B cell (primary cell): ENCODE measurements at regions not wholly inside any gene's neighbourhood (a gene's known extent, or its start where the extent isn't known, plus 50 kb on each side); places are given as distances from the start of the nearest gene placed in this dataset.

Experiments
- ATAC-seq: fragments of 200-7000 bp; cut with Tn5 transposase; one replicate; pipeline ENCODE4 v1.10.0; 2021; ENCODE audit warnings: low read depth, mild to moderate bottlenecking, moderate number of reproducible peaks, moderate library complexity
- CTCF ChIA-PET: fragments of 350-600 bp; sonication (Branson Sonifier 250); formaldehyde crosslinking; loops from one replicate; lab custom pipeline; 2021; ENCODE audit warnings: antibody characterized with exemption, inconsistent platforms; lab: Charles Lee
- POLR2A ChIA-PET: fragments of 350-600 bp; sonication (Branson Sonifier 250); formaldehyde crosslinking; loops from one replicate; lab custom pipeline; 2021; ENCODE audit warnings: antibody characterized with exemption; lab: Charles Lee
- DNase-seq: peaks from one replicate; pipeline ENCODE4 v3.0.0; 2013
- H2AFZ ChIP-seq: 2 replicates; pipeline ENCODE4 v1.6.1; 2012; ENCODE audit warnings: mild to moderate bottlenecking, low read depth, low read length; ENCODE audit not compliant: insufficient read depth, poor library complexity, severe bottlenecking
- H3K27ac ChIP-seq, 2 donors: 1 replicate in 1 of 2; 2 replicates in 1 of 2; pipeline ENCODE4 v1.5.1; 2012 to 2013; ENCODE audit warnings: low read length in 2 of 2, mild to moderate bottlenecking in 2 of 2, moderate library complexity in 1 of 2
- H3K27me3 ChIP-seq, 4 experiments: fragments of 200-600 bp in 1 of 4; sonication (generic) in 1 of 4; replicated peaks in 1 of 4; 1 replicate in 2 of 4; 2 replicates in 2 of 4; pipeline versions ENCODE4 v1.6.1 to v1.7.0; 2013 to 2016; ENCODE audit warnings: low read length in 3 of 4, mild to moderate bottlenecking in 2 of 4, mixed read lengths in 1 of 4, moderate library complexity in 1 of 4; ENCODE audit not compliant: insufficient read depth in 4 of 4, control insufficient read depth in 3 of 4; ENCODE audit errors: control extremely low read depth in 1 of 4
- H3K36me3 ChIP-seq, 2 experiments: replicated peaks in 1 of 2; 1 replicate in 1 of 2; 2 replicates in 1 of 2; pipeline versions ENCODE4 v1.6.1 to v1.7.1; 2013; ENCODE audit warnings: low read length in 1 of 2; ENCODE audit not compliant: insufficient read depth in 2 of 2, control insufficient read depth in 1 of 2; ENCODE audit errors: control extremely low read depth in 1 of 2, extremely low read depth in 1 of 2
- H3K4me1 ChIP-seq, 2 donors: fragments of 200-600 bp in 1 of 2; sonication (generic) in 1 of 2; 1 replicate in 1 of 2; 2 replicates in 1 of 2; pipeline versions ENCODE4 v1.5.1 to v1.6.1; 2013 to 2017; ENCODE audit warnings: low read length in 2 of 2; ENCODE audit not compliant: control insufficient read depth in 2 of 2, insufficient read depth in 2 of 2
- H3K4me2 ChIP-seq: replicated peaks from 2 replicates; pipeline ENCODE3; 2012; ENCODE audit warnings: mild to moderate bottlenecking, low read depth, low read length; ENCODE audit not compliant: poor library complexity, severe bottlenecking
- H3K4me3 ChIP-seq, 5 experiments: fragments of 200-600 bp in 1 of 5; sonication (generic) in 1 of 5; 1 replicate in 3 of 5; 2 replicates in 2 of 5; pipeline versions ENCODE4 v1.5.1 to v1.7.0; 2011 to 2016; ENCODE audit warnings: low read length in 4 of 5, mild to moderate bottlenecking in 4 of 5, low read depth in 2 of 5, control low read depth in 1 of 5, moderate library complexity in 1 of 5; ENCODE audit not compliant: insufficient read depth in 1 of 5; ENCODE audit errors: control extremely low read depth in 1 of 5, extremely low read depth in 1 of 5
- H3K79me2 ChIP-seq: fragments of 200-600 bp; sonication (generic); one replicate; pipeline ENCODE4 v1.6.0; 2016; ENCODE audit warnings: low read length; ENCODE audit not compliant: control insufficient read depth, insufficient read depth
- H3K9ac ChIP-seq: fragments of 200-600 bp; sonication (generic); 2 replicates; pipeline ENCODE4 v1.6.1; 2017; ENCODE audit warnings: mild to moderate bottlenecking, low read length, moderate library complexity
- H3K9me3 ChIP-seq, 3 donors: one replicate each; pipeline versions ENCODE4 v1.6.1 to v1.7.1; 2013; ENCODE audit warnings: low read length in 2 of 3; ENCODE audit not compliant: control insufficient read depth in 2 of 3, insufficient read depth in 1 of 3; ENCODE audit errors: control extremely low read depth in 1 of 3
- H4K20me1 ChIP-seq: 2 replicates; pipeline ENCODE4 v1.6.0; 2012; ENCODE audit warnings: mild to moderate bottlenecking, low read length; ENCODE audit not compliant: insufficient read depth, control insufficient read depth, poor library complexity, severe bottlenecking
- H3K27ac Mint-ChIP-seq: one replicate; pipeline ENCODE4 v1.8.0; 2021; ENCODE audit warnings: mixed read lengths
- H3K27me3 Mint-ChIP-seq: one replicate; pipeline ENCODE4 v1.8.0; 2021; ENCODE audit warnings: mixed read lengths
- H3K4me1 Mint-ChIP-seq: one replicate; pipeline ENCODE4 v1.8.0; 2021; ENCODE audit warnings: mixed read lengths
- H3K4me3 Mint-ChIP-seq: one replicate; pipeline ENCODE4 v1.8.0; 2021; ENCODE audit warnings: mixed read lengths
- H3K9me3 Mint-ChIP-seq: one replicate; pipeline ENCODE4 v1.8.0; 2022; ENCODE audit warnings: mixed read lengths; ENCODE audit not compliant: insufficient read depth
- EZH2 ChIP-seq: IDR thresholded peaks from 2 replicates; pipeline ENCODE4 v1.6.1; 2012; ENCODE audit warnings: borderline replicate concordance, low read depth, mild to moderate bottlenecking, moderate library complexity, low read length; ENCODE audit not compliant: insufficient read depth, poor library complexity, severe bottlenecking
- WGBS: methylation state at CpG from one replicate; pipeline ENCODE4 v1.1.5; 2013; ENCODE audit warnings: missing lambda C conversion rate; ENCODE audit not compliant: insufficient coverage; 5-methylcytosine and 5-hydroxymethylcytosine counted together
- intact Hi-C: fragments of 100-400 bp; cut with micrococcal nuclease; formaldehyde crosslinking; loops from one replicate; pipeline ENCODE4 v1.10.0; 2022
- TF ChIP-seq, protein P1 (sequence below): fragments of 200-600 bp; IDR thresholded peaks from one replicate; pipeline ENCODE4 v1.8.0; 2022; ENCODE audit warnings: antibody characterized with exemption, mild to moderate bottlenecking

GRCh38 chr5:130995851-130996250, 169.2 kb downstream of the HINT1 start:
- H3K27me3 ChIP-seq, result peaks cover 0 to 4% (median 0%) of the 10 kb centered on the region in 4 experiments
- intact Hi-C loops, result no loop called here
- no peak overlapping the region for H2AFZ ChIP-seq
- no peak overlapping the region for H3K4me2 ChIP-seq
- WGBS, result 97% methylated on average over 21 of the region's 23 CpGs
- no peaks in the 10 kb centered on the region for H3K79me2 ChIP-seq
- Mint-ChIP-seq H3K27ac (no peak overlapping the region), H3K4me3 (no peak overlapping the region), H3K27me3 (peaks cover 12% of the 10 kb centered on the region), H3K4me1 (no peaks in the 10 kb centered on the region), H3K9me3 (no peaks in the 10 kb centered on the region)
- H3K4me3 ChIP-seq, result no peak overlapping the region
- H3K9ac ChIP-seq, result no peak overlapping the region
- H3K4me1 ChIP-seq, result no peaks in the 10 kb centered on the region
- no peaks in the 10 kb centered on the region for H4K20me1 ChIP-seq
- no peak for DNase-seq
- CTCF ChIA-PET, result no interaction called here
- peaks cover 0 to 4% (median 0%) of the 10 kb centered on the region in 3 donors for H3K9me3 ChIP-seq
- H3K27ac ChIP-seq, result no peak overlapping the region
- no peaks in the 10 kb centered on the region for H3K36me3 ChIP-seq
- no peak for TF ChIP-seq EZH2
- TF ChIP-seq, protein P1, sequence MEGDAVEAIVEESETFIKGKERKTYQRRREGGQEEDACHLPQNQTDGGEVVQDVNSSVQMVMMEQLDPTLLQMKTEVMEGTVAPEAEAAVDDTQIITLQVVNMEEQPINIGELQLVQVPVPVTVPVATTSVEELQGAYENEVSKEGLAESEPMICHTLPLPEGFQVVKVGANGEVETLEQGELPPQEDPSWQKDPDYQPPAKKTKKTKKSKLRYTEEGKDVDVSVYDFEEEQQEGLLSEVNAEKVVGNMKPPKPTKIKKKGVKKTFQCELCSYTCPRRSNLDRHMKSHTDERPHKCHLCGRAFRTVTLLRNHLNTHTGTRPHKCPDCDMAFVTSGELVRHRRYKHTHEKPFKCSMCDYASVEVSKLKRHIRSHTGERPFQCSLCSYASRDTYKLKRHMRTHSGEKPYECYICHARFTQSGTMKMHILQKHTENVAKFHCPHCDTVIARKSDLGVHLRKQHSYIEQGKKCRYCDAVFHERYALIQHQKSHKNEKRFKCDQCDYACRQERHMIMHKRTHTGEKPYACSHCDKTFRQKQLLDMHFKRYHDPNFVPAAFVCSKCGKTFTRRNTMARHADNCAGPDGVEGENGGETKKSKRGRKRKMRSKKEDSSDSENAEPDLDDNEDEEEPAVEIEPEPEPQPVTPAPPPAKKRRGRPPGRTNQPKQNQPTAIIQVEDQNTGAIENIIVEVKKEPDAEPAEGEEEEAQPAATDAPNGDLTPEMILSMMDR, result no peak
- ATAC-seq, result no peak
- POLR2A ChIA-PET, result no interaction called here

DNA sequence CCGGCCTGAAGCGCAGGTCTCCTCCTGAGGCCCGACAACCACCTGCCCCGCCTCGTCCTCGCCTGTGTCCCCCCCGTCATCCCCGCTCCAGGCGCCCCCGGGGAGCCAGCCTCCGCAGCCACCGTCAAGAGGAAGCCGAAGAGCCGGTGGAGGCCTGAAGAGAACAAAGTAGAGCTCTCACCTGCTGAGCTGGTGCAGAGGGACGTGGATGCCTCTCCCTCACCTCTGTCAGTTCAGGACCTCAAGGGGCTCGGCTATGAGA, 169.9 kb downstream of the HINT1 start:
- ATAC-seq (no peak), DNase-seq (no peak)
- H3K79me2 ChIP-seq, result no peaks in the 10 kb centered on the region
- peaks cover 0 to under 1% (median 0%) of the 10 kb centered on the region in 4 experiments for H3K27me3 ChIP-seq
- intact Hi-C loops, result no loop called here
- no peak overlapping the region for H3K27ac ChIP-seq
- no peak overlapping the region for H2AFZ ChIP-seq
- no peak overlapping the region for H3K4me2 ChIP-seq
- H3K9me3 Mint-ChIP-seq, result no peaks in the 10 kb centered on the region
- WGBS, result 92% methylated on average over 16 of the region's 16 CpGs
- no peak overlapping the region for H3K9ac ChIP-seq
- H3K4me3 ChIP-seq, result no peak overlapping the region
- H3K27ac Mint-ChIP-seq, result no peak overlapping the region
- H3K4me1 Mint-ChIP-seq, result no peaks in the 10 kb centered on the region
- no peaks in the 10 kb centered on the region for H3K36me3 ChIP-seq
- CTCF ChIA-PET, result no interaction called here
- POLR2A ChIA-PET, result no interaction called here
- H3K4me1 ChIP-seq, result no peaks in the 10 kb centered on the region
- TF ChIP-seq, protein P1, result no peak
- H4K20me1 ChIP-seq, result no peaks in the 10 kb centered on the region
- H3K27me3 Mint-ChIP-seq, result peaks cover 15% of the 10 kb centered on the region
- H3K4me3 Mint-ChIP-seq, result no peak overlapping the region
- peaks cover 0 to 4% (median 0%) of the 10 kb centered on the region in 3 donors for H3K9me3 ChIP-seq
